GM12878 (cell line): ENCODE measurements at regions not wholly inside any gene's neighbourhood (a gene's known extent, or its start where the extent isn't known, plus 50 kb on each side); places are given as distances from the start of the nearest gene placed in this dataset.

Source experiments
- ATAC-seq: fragments of 200-7000 bp; cut with Tn5 transposase; 3 replicates; pipeline ENCODE4 v1.9.1; 2020; ENCODE audit warnings: mild to moderate bottlenecking, moderate library complexity
- BruUV-seq: library from RNA; stranded (reverse); fragments of 400-500 nt; replicated peaks from 2 replicates; lab custom pipeline; 2021; lab: Mats Ljungman, UMichigan
- CTCF ChIA-PET: fragments of 300-600 bp; sonication (Branson Sonifier 250); formaldehyde crosslinking; extraction: SDS; loops from one replicate; lab custom pipeline; 2021; ENCODE audit warnings: inconsistent platforms; lab: Yijun Ruan, JAX
- POLR2A ChIA-PET: fragments of 350-600 bp; formaldehyde crosslinking; extraction: SDS; loops from one replicate; lab custom pipeline; 2021; ENCODE audit warnings: inconsistent platforms; lab: Charles Lee
- RAD21 ChIA-PET: fragments of 300-600 bp; sonication (Branson Sonifier 250); formaldehyde crosslinking; loops from one replicate; lab custom pipeline; 2023; ENCODE audit warnings: antibody characterized with exemption; ENCODE audit not compliant: unreplicated experiment; lab: Charles Lee
- SMC1A ChIA-PET: fragments of 300-600 bp; sonication (Branson Sonifier 250); formaldehyde crosslinking; loops from one replicate; lab custom pipeline; 2023; ENCODE audit not compliant: unreplicated experiment, uncharacterized antibody; lab: Charles Lee
- DNase-seq: peaks from one replicate; pipeline ENCODE4 v3.0.0-alpha.2; 2011; ENCODE audit warnings: low read depth, low spot score
- FAIRE-seq: peaks from 3 replicates; lab custom pipeline; 2011; peaks lifted over from hg19 to GRCh38; lab: Jason Lieb, UNC
- H2AFZ ChIP-seq: 2 replicates; pipeline ENCODE4 v1.6.0; 2011; ENCODE audit warnings: low read depth, low read length, control low read depth; ENCODE audit not compliant: control insufficient read depth
- H3K27ac ChIP-seq: 2 replicates; pipeline ENCODE4 v1.5.1; 2011; ENCODE audit warnings: control low read depth; ENCODE audit not compliant: control insufficient read depth, insufficient read depth
- H3K27me3 ChIP-seq, 2 experiments: replicated peaks in 1 of 2; 2 replicates each; pipeline versions ENCODE4 v1.6.0 to v1.6.1; 2011; ENCODE audit warnings: low read length in 1 of 2; ENCODE audit not compliant: control insufficient read depth in 2 of 2, insufficient read depth in 2 of 2
- H3K36me3 ChIP-seq, 2 experiments: 2 replicates each; pipeline ENCODE4 v1.5.1; 2011; ENCODE audit warnings: low read length in 1 of 2; ENCODE audit not compliant: control insufficient read depth in 2 of 2, insufficient read depth in 2 of 2
- H3K4me1 ChIP-seq: 2 replicates; pipeline ENCODE4 v1.6.1; 2011; ENCODE audit warnings: mild to moderate bottlenecking, low read length, moderate library complexity, mixed read lengths; ENCODE audit not compliant: control insufficient read depth, insufficient read depth
- H3K4me2 ChIP-seq: 2 replicates; pipeline ENCODE4 v1.6.0; 2011; ENCODE audit warnings: control low read depth; ENCODE audit not compliant: control insufficient read depth, insufficient read depth
- H3K4me3 ChIP-seq: fragments of 200-600 bp; sonication (generic); 2 replicates; pipeline ENCODE4 v1.5.1; 2016
- H3K79me2 ChIP-seq: 2 replicates; pipeline ENCODE4 v1.6.0; 2011; ENCODE audit warnings: low read length; ENCODE audit not compliant: control insufficient read depth, insufficient read depth
- H3K9ac ChIP-seq: 2 replicates; pipeline ENCODE4 v1.8.0; 2011; ENCODE audit warnings: low read length, control low read depth, mixed read lengths; ENCODE audit not compliant: control insufficient read depth, insufficient read depth
- H3K9me3 ChIP-seq: replicated peaks from 3 replicates; pipeline ENCODE4 v1.5.1; 2011; ENCODE audit warnings: mild to moderate bottlenecking, low read length; ENCODE audit not compliant: control insufficient read depth, insufficient read depth
- H4K20me1 ChIP-seq: 2 replicates; pipeline ENCODE4 v1.6.0; 2011; ENCODE audit not compliant: control insufficient read depth, insufficient read depth
- CBX3 ChIP-seq: fragments of 200-600 bp; sonication (generic); IDR thresholded peaks from 2 replicates; pipeline ENCODE4 v1.6.1; 2016; ENCODE audit warnings: low read depth, borderline replicate concordance
- HDGF ChIP-seq: fragments of 450-650 bp; IDR thresholded peaks from 2 replicates; pipeline ENCODE4 v1.6.1; 2016; ENCODE audit warnings: antibody characterized with exemption
- MXI1 ChIP-seq: fragments of 150-350 bp; IDR thresholded peaks from 2 replicates; pipeline ENCODE4 v1.6.1; 2011; ENCODE audit warnings: low read depth, mild to moderate bottlenecking, inconsistent platforms, low read length, improper control_type of control experiment
- PAX8 ChIP-seq: fragments of 450-650 bp; IDR thresholded peaks from 2 replicates; pipeline ENCODE4 v1.6.1; 2017; ENCODE audit warnings: mild to moderate bottlenecking, moderate library complexity
- RBBP5 ChIP-seq: fragments of 200-600 bp; sonication (generic); conservative IDR thresholded peaks from 2 replicates; pipeline ENCODE4 v1.6.1; 2016
- SUZ12 ChIP-seq: fragments of 200-600 bp; sonication (generic); IDR thresholded peaks from one replicate; pipeline ENCODE4 v1.6.1; 2018; ENCODE audit warnings: antibody characterized with exemption, mild to moderate bottlenecking; ENCODE audit not compliant: unreplicated experiment
- ZNF24 ChIP-seq: fragments of 450-650 bp; IDR thresholded peaks from 2 replicates; pipeline ENCODE4 v1.6.1; 2017; ENCODE audit warnings: antibody characterized with exemption, mild to moderate bottlenecking
- WGBS: methylation state at CpG from one replicate; pipeline ENCODE4 v1.1.6; 2016; ENCODE audit warnings: low lambda C conversion rate; ENCODE audit not compliant: insufficient replicate concordance, insufficient coverage; ENCODE audit errors: missing lambda C conversion rate; 5-methylcytosine and 5-hydroxymethylcytosine counted together
- in situ Hi-C: fragments of 300-500 bp; cut with MboI; formaldehyde crosslinking; loops from 9 replicates; pipeline ENCODE4 v1.14.3; 2018; ENCODE audit warnings: mixed read lengths
- intact Hi-C: fragments of 100-400 bp; cut with micrococcal nuclease; formaldehyde crosslinking; loops from one replicate; pipeline ENCODE4 v1.14.2; 2022; ENCODE audit not compliant: unreplicated experiment
- TF ChIP-seq, protein P1 (sequence below): IDR thresholded peaks from 2 replicates; pipeline ENCODE4 v1.6.1; 2012; ENCODE audit warnings: low read depth, low read length, improper control_type of control experiment

DNA sequence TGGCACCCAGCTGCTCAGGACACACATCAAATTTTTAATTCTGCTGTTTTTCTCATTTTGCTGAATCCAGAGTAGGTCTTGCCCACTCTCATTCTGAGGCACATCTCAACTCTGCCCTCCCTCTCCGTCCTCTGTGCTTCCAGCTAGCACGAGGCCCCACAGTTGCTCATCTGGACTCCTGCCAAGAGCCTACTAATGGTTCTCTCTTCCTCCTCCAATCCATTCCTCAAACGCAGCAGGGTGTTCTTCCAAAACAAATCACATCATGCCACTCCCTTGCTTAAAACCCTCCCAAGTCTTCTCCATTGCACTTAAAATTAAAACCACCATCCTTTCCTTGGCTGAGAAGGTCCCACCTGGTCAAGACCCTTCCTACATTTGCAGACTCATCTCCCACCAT, 49.8 kb upstream of the SCAF4 start:
- intact Hi-C loops: no loop called here
- RAD21 ChIA-PET: no interaction called here
- TF ChIP-seq MXI1 (no peak), CBX3 (no peak), HDGF (no peak), PAX8 (no peak), RBBP5 (no peak), ZNF24 (no peak), SUZ12 (no peak)
- TF ChIP-seq, protein P1, sequence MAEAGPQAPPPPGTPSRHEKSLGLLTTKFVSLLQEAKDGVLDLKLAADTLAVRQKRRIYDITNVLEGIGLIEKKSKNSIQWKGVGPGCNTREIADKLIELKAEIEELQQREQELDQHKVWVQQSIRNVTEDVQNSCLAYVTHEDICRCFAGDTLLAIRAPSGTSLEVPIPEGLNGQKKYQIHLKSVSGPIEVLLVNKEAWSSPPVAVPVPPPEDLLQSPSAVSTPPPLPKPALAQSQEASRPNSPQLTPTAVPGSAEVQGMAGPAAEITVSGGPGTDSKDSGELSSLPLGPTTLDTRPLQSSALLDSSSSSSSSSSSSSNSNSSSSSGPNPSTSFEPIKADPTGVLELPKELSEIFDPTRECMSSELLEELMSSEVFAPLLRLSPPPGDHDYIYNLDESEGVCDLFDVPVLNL: no peak
- Histone ChIP-seq H3K27ac (no peak overlapping the region), H3K4me1 (no peaks in the 10 kb centered on the region), H2AFZ (no peak overlapping the region), H3K36me3 (no peaks in the 10 kb centered on the region), H3K4me2 (no peak overlapping the region), H3K27me3 (no peaks in the 10 kb centered on the region), H4K20me1 (no peaks in the 10 kb centered on the region), H3K79me2 (no peaks in the 10 kb centered on the region), H3K4me3 (no peak overlapping the region), H3K9ac (no peak overlapping the region), H3K9me3 (no peaks in the 10 kb centered on the region)
- no peak for FAIRE-seq
- BruUV-seq: no TSS peak
- WGBS: 14% methylated on average over 3 of the region's 3 CpGs
- no peak for ATAC-seq
- in situ Hi-C loops: no loop called here
- SMC1A ChIA-PET: interaction anchor here (0.7 to 2.1 kb wide), 4 partner anchors 9 to 936 kb away, joined by 3 to 6 read pairs (median 4); no protein-coding TSS in a partner anchor
- POLR2A ChIA-PET: no interaction called here
- no peak for DNase-seq
- CTCF ChIA-PET: interaction anchor here (0.7 to 1.3 kb wide), 8 partner anchors 8 to 477 kb away, joined by 3 to 8 read pairs (median 4); no protein-coding TSS in a partner anchor
